ENCODE measurements at regions not wholly inside any gene's neighbourhood (a gene's known extent, or its start where the extent isn't known, plus 50 kb on each side); places are given as distances from the start of the nearest gene placed in this dataset.

GRCh38 chr14:51512316-51512715 lies 139.4 kb upstream of the FRMD6 start:
- DNase-seq (ENCODE audit: low read depth, low spot score), result no peak

- DNase-seq (ENCODE audit: low read depth, low spot score), result peak; percentile 59
Measured at GRCh38 chr14:51513281-51513680, 138.4 kb upstream of the FRMD6 start.

GRCh38 chr14:51513933-51514332 lies 137.8 kb upstream of the FRMD6 start:
- DNase-seq (ENCODE audit: low read depth, low spot score), result no peak

GRCh38 chr14:51515611-51516010 lies 136.1 kb upstream of the FRMD6 start:
- no peak for DNase-seq (ENCODE audit: low read depth, low spot score)

GRCh38 chr14:51516706-51517395 lies 134.9 kb upstream of the FRMD6 start:
- no peak for DNase-seq (ENCODE audit: low read depth, low spot score)

- no peak for DNase-seq (ENCODE audit: low read depth, low spot score)
Measured at GRCh38 chr14:51518280-51518679, 133.4 kb upstream of the FRMD6 start.

- no peak for DNase-seq (ENCODE audit: low read depth, low spot score)
Measured at GRCh38 chr14:51518711-51519110, 133.0 kb upstream of the FRMD6 start.

GRCh38 chr14:51520087-51520486 lies 131.6 kb upstream of the FRMD6 start:
- DNase-seq (ENCODE audit: low read depth, low spot score), result peak; percentile 30

GRCh38 chr14:51521764-51522163 lies 129.9 kb upstream of the FRMD6 start:
- DNase-seq (ENCODE audit: low read depth, low spot score), result no peak

- DNase-seq (ENCODE audit: low read depth, low spot score), result no peak
Measured at GRCh38 chr14:51523243-51523642, 128.5 kb upstream of the FRMD6 start.

GRCh38 chr14:51525739-51526138 lies 126.0 kb upstream of the FRMD6 start:
- no peak for DNase-seq (ENCODE audit: low read depth, low spot score)

GRCh38 chr14:51527073-51527472 lies 124.6 kb upstream of the FRMD6 start:
- DNase-seq (ENCODE audit: low read depth, low spot score), result peak; percentile 41

GRCh38 chr14:51529736-51530135 lies 122.0 kb upstream of the FRMD6 start:
- DNase-seq (ENCODE audit: low read depth, low spot score), result no peak

GRCh38 chr14:51533160-51533559 lies 118.5 kb upstream of the FRMD6 start:
- DNase-seq (ENCODE audit: low read depth, low spot score), result peak; percentile 60

- DNase-seq (ENCODE audit: low read depth, low spot score), result no peak
Measured at GRCh38 chr14:51533872-51534553, 117.7 kb upstream of the FRMD6 start.

GRCh38 chr14:51534610-51535011 lies 117.1 kb upstream of the FRMD6 start:
- DNase-seq (ENCODE audit: low read depth, low spot score), result no peak

- DNase-seq (ENCODE audit: low read depth, low spot score), result no peak
Measured at GRCh38 chr14:51535443-51536044, 116.2 kb upstream of the FRMD6 start.

GRCh38 chr14:51538973-51539372 lies 112.7 kb upstream of the FRMD6 start:
- no peak for DNase-seq (ENCODE audit: low read depth, low spot score)

- peak; percentile 95 for DNase-seq (ENCODE audit: low read depth, low spot score)
Measured at GRCh38 chr14:51539571-51540037, 112.1 kb upstream of the FRMD6 start.

GRCh38 chr14:51540364-51540763 lies 111.3 kb upstream of the FRMD6 start:
- no peak for DNase-seq (ENCODE audit: low read depth, low spot score)

GRCh38 chr14:51544471-51544870 lies 107.2 kb upstream of the FRMD6 start:
- DNase-seq (ENCODE audit: low read depth, low spot score), result no peak

- DNase-seq (ENCODE audit: low read depth, low spot score), result no peak
Measured at GRCh38 chr14:51544901-51545300, 106.8 kb upstream of the FRMD6 start.

- peak; percentile 45 for DNase-seq (ENCODE audit: low read depth, low spot score)
Measured at GRCh38 chr14:51545396-51545795, 106.3 kb upstream of the FRMD6 start.
